ENCODE measurements at regions not wholly inside any gene's neighbourhood (a gene's known extent, or its start where the extent isn't known, plus 50 kb on each side); places are given as distances from the start of the nearest gene placed in this dataset.

GRCh38 chr14:44029933-44030332, 477.1 kb downstream of the FSCB start:
- no peak overlapping the region for H3K4me2 ChIP-seq
- no peak for ATAC-seq

More at GRCh38 chr14:44029933-44030332, 477.1 kb downstream of the FSCB start:
- no peaks in the 10 kb centered on the region; the same call in 2 of the 3 replicates for H3K9me3 Mint-ChIP-seq
- Histone ChIP-seq H3K27me3 (ENCODE audit: insufficient read depth) (no peaks in the 10 kb centered on the region), H3K4me1 (ENCODE audit: insufficient read depth) (no peaks in the 10 kb centered on the region; the same call in 1 of the 2 replicates), H3F3A (replicated peaks; ENCODE audit: low read depth) (no peaks in the 10 kb centered on the region), H4K20me1 (replicated peaks; ENCODE audit: insufficient read depth) (no peaks in the 10 kb centered on the region), H3K9me2 (ENCODE audit: insufficient read depth) (no peaks in the 10 kb centered on the region), H3K36me3 (ENCODE audit: insufficient read depth) (no peaks in the 10 kb centered on the region), H2AFZ (no peak overlapping the region), H3K79me2 (replicated peaks; ENCODE audit: insufficient read depth) (no peaks in the 10 kb centered on the region), H3K27ac (ENCODE audit: low read depth) (no peak overlapping the region), H3K4me3 (no peak overlapping the region)
- TF ChIP-seq EZH2phosphoT487 (IDR thresholded peaks at IDR 0.05; ENCODE audit: unreplicated experiment) (no peak), ZNF331 (CRISPR knock-in tag; IDR thresholded peaks at IDR 0.05; ENCODE audit: low read depth) (no peak), STAT1 (IDR thresholded peaks at IDR 0.05; ENCODE audit: unreplicated experiment) (no peak), NANOG (IDR thresholded peaks at IDR 0.05; ENCODE audit: borderline replicate concordance) (no peak), ZNF114 (CRISPR knock-in tag; IDR thresholded peaks at IDR 0.05) (no peak), CREB1 (CRISPR knock-in tag; IDR thresholded peaks at IDR 0.05; ENCODE audit: low read depth) (no peak), ZNF462 (CRISPR knock-in tag; IDR thresholded peaks at IDR 0.05) (no peak), JUNB (IDR thresholded peaks at IDR 0.05; ENCODE audit: unreplicated experiment) (no peak)
- H3K27ac Mint-ChIP-seq = no peak overlapping the region
- no peak overlapping the region for H3K4me3 Mint-ChIP-seq
- DNase-seq (ENCODE audit: low spot score) = no peak
- peaks cover 3% of the 10 kb centered on the region for H3K27me3 Mint-ChIP-seq (ENCODE audit: insufficient read depth, low read depth, poor library complexity)
- peaks cover 11% of the 10 kb centered on the region for H3K4me1 Mint-ChIP-seq
- H3K36me3 Mint-ChIP-seq (ENCODE audit: low read depth) = no peaks in the 10 kb centered on the region

All from GM23338 (cell line).